Activated CD8-positive, alpha-beta T cell treated with anti-CD3 and anti-CD28 coated beads, Interleukin-2, amount 10 ng/mL, durations not matched to agents 7 days and 5 days (primary cell): ENCODE measurements at regions not wholly inside any gene's neighbourhood (a gene's known extent, or its start where the extent isn't known, plus 50 kb on each side); places are given as distances from the start of the nearest gene placed in this dataset.
"Not testable (repeated sequence)": the region's sequence is repeated elsewhere in the genome, so short reads cannot be mapped to it uniquely, and the experiment has no call there.

ENCODE experiments used
- ATAC-seq: fragments of 150-1000 bp; cut with Tn5 transposase; one replicate; pipeline ENCODE4 v1.10.0; 2021; ENCODE audit warnings: moderate library complexity
- CTCF ChIA-PET: fragments of 350-600 bp; sonication (Branson Sonifier 250); formaldehyde crosslinking; loops from one replicate; lab custom pipeline; 2021; ENCODE audit warnings: antibody characterized with exemption; lab: Charles Lee
- POLR2A ChIA-PET: fragments of 350-600 bp; sonication (Branson Sonifier 250); formaldehyde crosslinking; loops from one replicate; lab custom pipeline; 2021; ENCODE audit warnings: antibody characterized with exemption; lab: Charles Lee
- DNase-seq: peaks from one replicate; pipeline ENCODE4 v3.0.0-alpha.2; 2020
- H3K27ac Mint-ChIP-seq: one replicate; pipeline ENCODE4 v1.8.0; 2021; ENCODE audit warnings: mild to moderate bottlenecking, mixed read lengths
- H3K27me3 Mint-ChIP-seq: one replicate; pipeline ENCODE4 v1.8.0; 2021; ENCODE audit warnings: low read depth, mixed read lengths
- H3K36me3 Mint-ChIP-seq: one replicate; pipeline ENCODE4 v1.8.0; 2021; ENCODE audit warnings: low read depth, mixed read lengths
- H3K4me1 Mint-ChIP-seq: one replicate; pipeline ENCODE4 v1.8.0; 2021; ENCODE audit warnings: low read depth, mixed read lengths
- H3K4me3 Mint-ChIP-seq: one replicate; pipeline ENCODE4 v1.8.0; 2021; ENCODE audit warnings: mild to moderate bottlenecking, mixed read lengths
- H3K9me3 Mint-ChIP-seq: one replicate; pipeline ENCODE4 v1.8.0; 2022; ENCODE audit warnings: mixed read lengths; ENCODE audit not compliant: insufficient read depth

GRCh38 chr3:34107669-34108068 is 309.2 kb downstream of the PDCD6IP start:
- no peak for DNase-seq
- ChIA-PET CTCF (no interaction called here), POLR2A (no interaction called here)
- Mint-ChIP-seq H3K27ac (no peak overlapping the region), H3K4me3 (no peak overlapping the region), H3K27me3 (no peaks in the 10 kb centered on the region), H3K36me3 (no peaks in the 10 kb centered on the region), H3K9me3 (no peaks in the 10 kb centered on the region), H3K4me1 (no peaks in the 10 kb centered on the region)
- ATAC-seq: no peak

GRCh38 chr3:34109021-34109420 is 310.6 kb downstream of the PDCD6IP start:
- Mint-ChIP-seq H3K4me1 (no peaks in the 10 kb centered on the region), H3K4me3 (no peak overlapping the region), H3K27me3 (no peaks in the 10 kb centered on the region), H3K36me3 (no peaks in the 10 kb centered on the region), H3K27ac (no peak overlapping the region), H3K9me3 (no peaks in the 10 kb centered on the region)
- CTCF ChIA-PET: no interaction called here
- DNase-seq (no peak), ATAC-seq (no peak)
- POLR2A ChIA-PET: no interaction called here

- no peaks in the 10 kb centered on the region for H3K4me1 Mint-ChIP-seq
- ATAC-seq: no peak
- no peaks in the 10 kb centered on the region for H3K36me3 Mint-ChIP-seq
- H3K27me3 Mint-ChIP-seq: no peaks in the 10 kb centered on the region
- DNase-seq: no peak
- no peaks in the 10 kb centered on the region for H3K9me3 Mint-ChIP-seq
- CTCF ChIA-PET: no interaction called here
- no peak overlapping the region for H3K4me3 Mint-ChIP-seq
- no peak overlapping the region for H3K27ac Mint-ChIP-seq
- POLR2A ChIA-PET: no interaction called here
These were observed 311.4 kb downstream of the PDCD6IP start for GRCh38 chr3:34109846-34110245.

- Mint-ChIP-seq H3K9me3 (peaks cover 3% of the 10 kb centered on the region), H3K4me3 (no peak overlapping the region), H3K27me3 (no peaks in the 10 kb centered on the region), H3K27ac (no peak overlapping the region), H3K4me1 (no peaks in the 10 kb centered on the region), H3K36me3 (no peaks in the 10 kb centered on the region)
- CTCF ChIA-PET: no interaction called here
- DNase-seq: no peak
- no peak for ATAC-seq
- POLR2A ChIA-PET: no interaction called here
These were observed 312.9 kb downstream of the PDCD6IP start for GRCh38 chr3:34111361-34111760.

- H3K4me1 Mint-ChIP-seq, CTCF ChIA-PET, H3K27me3 Mint-ChIP-seq, DNase-seq, H3K27ac Mint-ChIP-seq, ATAC-seq, POLR2A ChIA-PET, H3K9me3 Mint-ChIP-seq, H3K4me3 Mint-ChIP-seq, H3K36me3 Mint-ChIP-seq: not testable (repeated sequence)
These were observed 313.8 kb downstream of the PDCD6IP start for GRCh38 chr3:34112261-34112660.

GRCh38 chr3:34131091-34131490 is 332.7 kb downstream of the PDCD6IP start:
- CTCF ChIA-PET: no interaction called here
- H3K27ac Mint-ChIP-seq: no peak overlapping the region

GRCh38 chr3:34132069-34132692 is 333.8 kb downstream of the PDCD6IP start:
- ChIA-PET POLR2A (no interaction called here), CTCF (no interaction called here)
- H3K27ac Mint-ChIP-seq: no peak overlapping the region
- DNase-seq (no peak), ATAC-seq (no peak)
- H3K36me3 Mint-ChIP-seq: no peaks in the 10 kb centered on the region
- peaks cover 11% of the 10 kb centered on the region for H3K9me3 Mint-ChIP-seq
- no peaks in the 10 kb centered on the region for H3K4me1 Mint-ChIP-seq
- H3K4me3 Mint-ChIP-seq: no peak overlapping the region
- H3K27me3 Mint-ChIP-seq: no peaks in the 10 kb centered on the region

More at GRCh38 chr3:34131091-34131490, 332.7 kb downstream of the PDCD6IP start:
- no peak for DNase-seq
- POLR2A ChIA-PET: no interaction called here
- H3K27me3 Mint-ChIP-seq: no peaks in the 10 kb centered on the region
- H3K36me3 Mint-ChIP-seq: no peaks in the 10 kb centered on the region
- no peaks in the 10 kb centered on the region for H3K4me1 Mint-ChIP-seq
- H3K9me3 Mint-ChIP-seq: peaks cover 11% of the 10 kb centered on the region
- H3K4me3 Mint-ChIP-seq: no peak overlapping the region
- no peak for ATAC-seq

- Mint-ChIP-seq H3K4me3 (no peak overlapping the region), H3K27me3 (no peaks in the 10 kb centered on the region), H3K27ac (no peak overlapping the region), H3K36me3 (no peaks in the 10 kb centered on the region), H3K4me1 (no peaks in the 10 kb centered on the region), H3K9me3 (peaks cover 4% of the 10 kb centered on the region)
- ATAC-seq: no peak
- DNase-seq: no peak
- POLR2A ChIA-PET: no interaction called here
- CTCF ChIA-PET: no interaction called here
These were observed 341.1 kb downstream of the PDCD6IP start for GRCh38 chr3:34139566-34139965.

GRCh38 chr3:34140616-34141015 is 342.2 kb downstream of the PDCD6IP start:
- no peak for DNase-seq
- Mint-ChIP-seq H3K9me3 (no peaks in the 10 kb centered on the region), H3K36me3 (no peaks in the 10 kb centered on the region), H3K27me3 (no peaks in the 10 kb centered on the region), H3K4me3 (no peak overlapping the region), H3K27ac (no peak overlapping the region), H3K4me1 (no peaks in the 10 kb centered on the region)
- no peak for ATAC-seq
- POLR2A ChIA-PET: no interaction called here
- CTCF ChIA-PET: no interaction called here

GRCh38 chr3:34141841-34142337 is 343.5 kb downstream of the PDCD6IP start:
- Mint-ChIP-seq H3K27ac (no peak overlapping the region), H3K27me3 (no peaks in the 10 kb centered on the region), H3K4me1 (no peaks in the 10 kb centered on the region), H3K36me3 (no peaks in the 10 kb centered on the region), H3K4me3 (no peak overlapping the region), H3K9me3 (no peaks in the 10 kb centered on the region)
- no peak for DNase-seq
- ChIA-PET CTCF (interaction anchor here (0.6 kb wide), 1 partner anchor 870 kb away, joined by 3 read pairs; no protein-coding TSS in a partner anchor), POLR2A (no interaction called here)
- ATAC-seq: no peak

GRCh38 chr3:34145796-34146195 is 347.4 kb downstream of the PDCD6IP start:
- H3K4me3 Mint-ChIP-seq: no peak overlapping the region
- H3K9me3 Mint-ChIP-seq: no peaks in the 10 kb centered on the region
- H3K27me3 Mint-ChIP-seq: no peaks in the 10 kb centered on the region
- no peaks in the 10 kb centered on the region for H3K36me3 Mint-ChIP-seq
- ChIA-PET POLR2A (no interaction called here), CTCF (no interaction called here)
- no peak overlapping the region for H3K27ac Mint-ChIP-seq
- ATAC-seq: no peak
- no peak for DNase-seq
- H3K4me1 Mint-ChIP-seq: no peaks in the 10 kb centered on the region

GRCh38 chr3:34146596-34146995 is 348.2 kb downstream of the PDCD6IP start:
- no peaks in the 10 kb centered on the region for H3K27me3 Mint-ChIP-seq
- H3K9me3 Mint-ChIP-seq: no peaks in the 10 kb centered on the region
- CTCF ChIA-PET: no interaction called here
- no peak overlapping the region for H3K27ac Mint-ChIP-seq
- DNase-seq (no peak), ATAC-seq (no peak)
- H3K36me3 Mint-ChIP-seq: no peaks in the 10 kb centered on the region
- H3K4me1 Mint-ChIP-seq: no peaks in the 10 kb centered on the region
- no peak overlapping the region for H3K4me3 Mint-ChIP-seq
- POLR2A ChIA-PET: no interaction called here

- H3K4me3 Mint-ChIP-seq: no peak overlapping the region
- no peaks in the 10 kb centered on the region for H3K9me3 Mint-ChIP-seq
- DNase-seq (no peak), ATAC-seq (no peak)
- H3K4me1 Mint-ChIP-seq: no peaks in the 10 kb centered on the region
- no peaks in the 10 kb centered on the region for H3K36me3 Mint-ChIP-seq
- no peaks in the 10 kb centered on the region for H3K27me3 Mint-ChIP-seq
- ChIA-PET CTCF (no interaction called here), POLR2A (no interaction called here)
- H3K27ac Mint-ChIP-seq: no peak overlapping the region
These were observed 352.6 kb downstream of the PDCD6IP start for GRCh38 chr3:34150992-34151391.
